HG02623 (cell line): ENCODE measurements at regions not wholly inside any gene's neighbourhood (a gene's known extent, or its start where the extent isn't known, plus 50 kb on each side); places are given as distances from the start of the nearest gene placed in this dataset.

Experiments
- ATAC-seq: cut with Tn5 transposase; IDR thresholded peaks from one replicate; pipeline ENCODE4 v1.9.1; 2021; ENCODE audit warnings: moderate library complexity; ENCODE audit not compliant: unreplicated experiment

GRCh38 chrX:39613997-39614679, 483.6 kb downstream of the BCOR start:
- ATAC-seq, result peak; percentile 48

- ATAC-seq, result no peak
Observed at GRCh38 chrX:39614680-39614998, 483.1 kb downstream of the BCOR start.

- ATAC-seq, result peak; percentile 49
Observed at GRCh38 chrX:39616098-39616729, 481.5 kb downstream of the BCOR start.

- ATAC-seq, result no peak
Observed at GRCh38 chrX:39616731-39617130, 481.0 kb downstream of the BCOR start.

GRCh38 chrX:39618178-39618577, 479.6 kb downstream of the BCOR start:
- ATAC-seq, result no peak

DNA sequence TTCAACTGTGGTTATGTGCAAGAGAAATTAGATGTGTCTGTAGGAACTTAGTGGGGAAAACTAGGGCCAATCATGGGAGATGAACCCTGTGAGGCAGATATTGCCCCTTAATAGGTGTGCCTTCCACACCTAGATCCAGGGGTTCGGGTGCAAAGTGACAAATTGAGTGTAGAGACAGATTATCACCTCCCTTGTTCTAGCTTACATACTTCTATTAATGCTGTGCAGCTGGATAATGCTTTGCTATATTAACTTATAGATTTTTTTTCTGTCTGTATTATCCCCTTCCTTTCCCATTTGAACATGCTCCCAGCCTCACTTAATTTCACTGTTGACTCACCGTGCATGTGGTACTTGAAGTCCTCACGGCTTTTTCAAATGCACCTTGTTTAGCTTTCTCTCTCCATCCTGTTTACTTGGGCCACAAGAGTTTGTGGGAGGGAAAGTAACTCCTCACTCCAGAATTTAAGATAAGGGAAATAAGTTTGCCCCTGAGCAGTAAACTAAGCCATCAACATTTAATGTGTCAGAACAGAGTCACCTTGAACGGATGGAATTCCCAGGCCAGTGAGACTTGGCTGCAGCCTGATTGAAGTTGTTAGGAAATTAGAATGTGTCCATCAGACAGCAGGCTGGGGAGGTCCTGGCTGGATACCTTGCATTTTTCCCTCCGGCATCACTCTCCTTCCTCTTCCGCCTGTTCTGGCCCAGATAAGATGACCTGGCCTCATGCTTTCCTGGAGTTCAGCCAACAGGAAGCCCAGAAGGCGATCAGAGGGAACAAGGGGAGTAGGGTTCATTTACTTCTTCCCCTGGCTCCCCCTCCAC, 478.4 kb downstream of the BCOR start:
- no peak for ATAC-seq

DNA sequence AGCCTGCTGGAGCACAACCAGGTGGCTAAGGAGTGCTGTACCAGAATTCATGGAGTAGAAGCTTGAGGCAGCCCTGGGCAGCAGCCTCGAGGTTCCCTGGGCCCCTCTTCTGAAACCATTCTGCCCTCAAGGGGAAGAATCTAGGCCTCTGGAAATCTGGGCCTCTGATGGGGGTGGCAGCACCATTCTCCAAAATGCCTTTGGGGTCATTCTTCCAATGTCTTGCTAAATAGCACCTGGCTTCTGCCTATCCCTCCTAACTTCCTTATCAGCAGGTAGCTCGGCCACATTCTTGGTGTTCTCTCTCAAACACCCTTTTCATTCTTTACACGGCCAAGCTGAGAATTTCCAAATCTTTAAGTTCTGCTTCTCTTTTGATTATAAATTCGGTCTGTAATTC, 473.6 kb downstream of the BCOR start:
- ATAC-seq, result no peak

- no peak for ATAC-seq
Observed at GRCh38 chrX:39625810-39626209, 471.9 kb downstream of the BCOR start.

DNA sequence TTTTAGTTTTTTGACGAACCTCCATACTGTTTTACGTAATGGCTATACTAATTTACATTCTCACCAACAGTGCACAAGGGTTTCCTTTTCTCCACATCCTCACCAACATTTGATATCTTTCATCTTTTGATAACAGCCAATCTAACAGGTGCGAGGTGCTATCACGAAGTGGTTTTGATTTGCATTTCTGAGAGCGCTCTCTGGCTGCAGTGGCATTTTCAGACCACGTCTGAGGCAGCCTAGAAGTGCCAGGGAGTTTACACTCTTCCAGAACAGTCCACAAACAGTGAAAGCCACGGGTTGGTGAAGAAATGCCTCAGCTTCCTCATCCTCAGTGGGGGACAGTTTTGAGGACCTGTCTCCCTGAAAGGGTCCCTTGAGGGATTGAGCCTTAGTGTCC, 471.0 kb downstream of the BCOR start:
- ATAC-seq, result no peak

DNA sequence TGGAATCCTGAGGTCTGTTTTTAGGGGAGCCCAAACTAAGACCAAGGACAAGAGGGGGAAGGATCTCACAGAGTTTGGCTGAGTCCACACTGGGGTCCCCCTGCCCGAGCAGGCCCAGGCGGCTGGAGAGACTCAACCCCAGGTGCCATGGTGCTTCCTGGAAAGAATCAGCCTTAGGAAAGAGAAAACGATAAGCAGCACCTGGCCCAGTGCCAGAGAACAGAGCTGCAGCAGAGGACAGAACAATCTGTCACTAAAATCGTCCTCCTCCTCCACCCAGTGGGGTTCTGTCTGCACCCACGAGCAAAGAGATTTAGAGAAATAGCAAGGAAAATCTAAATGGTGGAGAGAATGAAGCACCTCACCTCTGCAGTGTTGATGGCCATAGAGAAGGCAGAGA, 470.5 kb downstream of the BCOR start:
- no peak for ATAC-seq

DNA sequence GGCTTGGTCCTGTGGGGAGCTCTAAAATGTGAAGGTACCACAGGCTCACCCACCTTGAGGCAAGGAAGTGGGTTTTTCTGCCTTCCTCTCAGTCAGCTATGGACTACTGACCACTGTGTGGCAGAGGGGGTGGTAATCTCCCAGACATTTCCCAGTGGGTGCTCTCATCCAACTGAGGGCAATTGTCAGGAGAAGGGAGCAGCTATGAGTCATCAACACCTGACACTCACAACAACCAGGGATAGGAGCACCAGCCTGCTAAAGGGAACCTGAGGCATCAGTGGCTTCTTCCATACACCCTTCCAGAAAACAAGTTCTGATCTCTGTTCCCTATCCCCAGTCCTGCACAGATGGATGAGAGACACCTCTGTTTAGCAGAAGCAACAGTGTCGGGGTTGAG, 468.8 kb downstream of the BCOR start:
- ATAC-seq, result no peak

GRCh38 chrX:39630344-39630743, 467.4 kb downstream of the BCOR start:
- no peak for ATAC-seq

DNA sequence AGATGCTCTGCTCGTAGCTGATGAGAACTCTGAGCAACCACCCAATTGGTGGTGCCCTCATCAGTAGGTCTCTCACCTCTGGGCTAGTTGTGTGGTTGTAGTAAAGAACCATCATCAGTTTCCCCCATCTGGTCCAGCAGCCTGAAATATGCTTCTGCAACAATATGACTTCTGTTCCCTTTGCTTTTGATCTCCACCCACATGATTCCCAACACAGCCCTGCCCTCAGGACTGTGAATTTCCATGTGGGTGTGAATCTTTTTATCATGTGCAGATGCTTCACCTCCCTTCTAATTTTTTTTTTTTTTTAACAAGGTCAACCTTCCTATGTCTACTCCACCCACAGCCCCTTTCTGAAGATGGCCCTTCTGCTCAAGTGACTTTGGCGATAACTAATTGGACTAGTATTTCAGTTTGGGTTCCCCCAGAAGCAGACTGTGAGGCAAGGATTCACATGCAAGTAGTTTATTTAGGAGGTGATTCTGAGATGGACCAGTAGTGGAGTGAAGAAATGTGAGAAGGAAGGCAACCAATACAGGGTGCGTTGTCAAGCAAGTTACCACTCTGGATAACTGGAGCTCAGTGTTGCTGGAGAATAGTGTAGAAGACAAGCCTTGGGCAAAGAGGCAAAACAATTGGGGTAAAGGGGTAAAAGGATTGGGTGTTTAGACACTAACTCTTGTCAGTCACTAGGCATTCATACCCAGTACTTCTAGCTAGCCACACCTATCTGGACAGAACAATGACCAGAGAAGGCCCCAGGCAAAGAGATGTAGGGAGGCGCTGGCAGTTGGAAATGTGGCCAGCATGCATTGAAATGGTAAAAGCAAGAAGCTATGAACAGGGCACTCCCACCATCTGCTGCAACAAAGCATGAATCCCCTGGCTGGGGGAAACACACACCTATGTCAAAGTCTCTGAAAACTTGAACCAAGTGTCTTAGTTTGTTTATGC, 466.2 kb downstream of the BCOR start:
- ATAC-seq, result no peak

- no peak for ATAC-seq
Observed at GRCh38 chrX:39633293-39633692, 464.5 kb downstream of the BCOR start.

DNA sequence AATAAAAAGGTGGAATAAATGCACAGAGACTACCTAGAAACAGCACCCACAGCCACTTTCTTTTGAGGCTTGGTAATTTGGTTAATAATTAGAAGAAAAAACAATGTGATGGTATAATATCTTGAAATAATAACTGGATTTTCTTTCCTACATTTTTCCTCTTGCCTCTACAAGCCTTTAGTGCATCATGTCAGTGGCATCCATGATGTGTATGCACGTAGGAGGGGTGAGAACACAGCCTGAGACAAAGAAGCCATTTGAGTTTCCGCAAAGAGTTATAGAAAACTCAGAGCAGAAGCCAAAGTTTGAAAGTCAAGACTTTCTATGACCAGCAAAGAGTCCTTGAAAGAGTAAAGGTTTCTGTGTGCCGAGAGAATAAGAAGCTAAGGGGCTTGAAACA, 461.3 kb downstream of the BCOR start:
- ATAC-seq, result no peak

DNA sequence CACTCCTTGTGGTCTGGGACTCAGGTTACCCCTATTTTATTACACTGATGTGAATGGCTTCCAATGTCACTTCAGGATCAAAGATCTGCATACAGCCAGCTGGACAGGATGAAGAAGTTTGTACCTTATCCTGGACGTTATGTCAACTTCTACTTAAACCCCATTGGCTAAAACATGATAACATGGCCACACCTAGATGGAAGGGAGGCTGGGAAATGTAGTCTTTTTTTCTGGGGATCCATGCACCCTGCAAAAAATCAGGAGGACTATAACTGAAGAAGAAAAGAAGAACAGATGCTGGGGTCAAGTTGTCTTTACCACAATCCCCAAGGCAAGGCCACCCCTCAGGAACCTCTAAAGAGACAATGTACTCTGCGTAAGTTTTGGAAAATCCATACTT, 459.2 kb downstream of the BCOR start:
- no peak for ATAC-seq

DNA sequence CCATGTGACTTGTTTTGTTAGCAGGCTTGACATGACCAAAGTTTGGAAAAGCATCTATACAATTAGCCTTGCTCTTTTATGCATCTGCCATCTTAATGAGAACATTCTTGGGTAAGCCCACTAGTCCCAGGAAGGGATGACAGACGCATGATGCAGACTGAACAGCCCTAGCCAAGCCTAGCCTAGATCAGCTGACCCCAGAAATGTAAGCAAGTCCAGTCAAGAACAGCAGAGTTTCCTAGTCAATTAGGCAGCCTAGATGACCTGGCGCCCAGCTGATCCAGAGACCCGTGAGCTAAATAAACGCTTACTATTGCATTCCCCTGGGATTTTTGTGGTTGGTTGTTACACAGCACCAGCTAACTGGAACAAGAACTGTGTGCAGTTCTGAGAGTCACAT, 457.9 kb downstream of the BCOR start:
- no peak for ATAC-seq

GRCh38 chrX:39640866-39641265, 456.9 kb downstream of the BCOR start:
- ATAC-seq, result no peak

DNA sequence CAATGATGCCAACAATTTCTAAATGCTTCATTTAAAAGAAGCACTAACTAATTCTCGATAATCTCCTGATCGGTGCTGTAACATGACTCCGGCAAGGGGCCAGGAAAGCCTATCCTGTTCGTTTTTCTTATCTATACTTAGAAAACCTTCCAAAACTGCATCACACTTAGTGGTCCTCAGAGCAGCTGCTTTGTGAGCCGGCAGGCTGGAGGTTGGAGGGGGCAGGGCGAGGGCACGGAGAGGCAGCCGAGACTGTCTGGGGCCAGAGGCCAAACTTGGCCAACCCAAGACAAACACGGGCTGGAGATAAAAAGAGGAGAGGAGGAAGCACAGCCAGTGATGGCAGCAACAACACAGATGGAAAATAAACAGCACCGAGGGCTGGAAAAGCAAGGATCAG, 455.7 kb downstream of the BCOR start:
- no peak for ATAC-seq

GRCh38 chrX:39643550-39643949, 454.2 kb downstream of the BCOR start:
- no peak for ATAC-seq
